ENCODE measurements at regions not wholly inside any gene's neighbourhood (a gene's known extent, or its start where the extent isn't known, plus 50 kb on each side); places are given as distances from the start of the nearest gene placed in this dataset.

DNA sequence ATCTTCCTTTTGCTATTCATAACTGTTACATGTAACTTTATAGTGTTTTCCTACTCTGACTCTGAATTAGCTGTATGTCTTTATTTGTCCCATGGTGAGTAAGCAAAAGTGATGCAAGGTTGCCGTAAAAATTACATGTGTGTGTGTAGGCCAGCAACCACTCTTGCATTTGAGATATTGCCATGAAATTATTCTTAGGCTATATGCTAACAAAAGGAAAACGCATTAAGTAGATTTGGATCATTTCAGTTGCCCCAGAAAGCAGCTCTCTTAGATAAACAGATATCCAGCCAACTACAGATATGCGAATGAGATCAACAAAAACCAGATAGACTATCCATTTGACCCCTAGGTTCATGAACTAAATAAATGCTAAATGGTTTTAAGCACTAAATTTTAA lies 73.6 kb downstream of the CYLC2 start:
- H3K4me1 Mint-ChIP-seq = no peaks in the 10 kb centered on the region
- no peak overlapping the region for H3K4me3 Mint-ChIP-seq
- ATAC-seq (replicated peaks; ENCODE audit: extremely low read depth, poor library complexity, severe bottlenecking) (no peak), DNase-seq (ENCODE audit: low spot score in 2 of 2) (no peak)
- no peaks in the 10 kb centered on the region for H3K27me3 Mint-ChIP-seq
- H3K36me3 Mint-ChIP-seq (ENCODE audit: insufficient read depth) = no peaks in the 10 kb centered on the region
- H3K9me3 Mint-ChIP-seq = peaks cover 7% of the 10 kb centered on the region
- no peak overlapping the region for H3K27ac Mint-ChIP-seq (ENCODE audit: low read depth)

DNA sequence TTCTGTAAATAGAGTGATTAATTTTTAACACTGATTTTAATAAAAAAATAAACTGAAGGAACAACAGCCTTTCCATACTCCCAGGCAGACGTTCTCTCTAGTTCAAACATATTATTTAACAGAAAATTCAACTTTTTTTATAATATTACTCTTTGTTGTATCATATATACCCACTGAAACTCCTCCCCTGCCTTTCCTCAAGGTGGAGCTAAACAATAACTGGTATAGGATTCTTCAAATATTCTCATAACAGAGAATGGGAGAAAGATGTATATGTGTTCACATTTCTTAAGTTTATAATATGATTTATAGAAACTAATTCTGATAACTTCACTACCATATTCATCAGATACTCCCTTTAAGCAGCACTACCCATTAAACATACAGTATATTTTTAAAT lies 83.4 kb downstream of the CYLC2 start:
- no peaks in the 10 kb centered on the region for H3K4me1 Mint-ChIP-seq
- ATAC-seq (replicated peaks; ENCODE audit: extremely low read depth, poor library complexity, severe bottlenecking) = no peak
- no peaks in the 10 kb centered on the region for H3K36me3 Mint-ChIP-seq (ENCODE audit: insufficient read depth)
- no peaks in the 10 kb centered on the region for H3K27me3 Mint-ChIP-seq
- H3K27ac Mint-ChIP-seq (ENCODE audit: low read depth) = no peak overlapping the region
- H3K9me3 Mint-ChIP-seq = peaks cover 15% of the 10 kb centered on the region
- no peak overlapping the region for H3K4me3 Mint-ChIP-seq
- DNase-seq (ENCODE audit: low spot score in 2 of 2) = no peak

GRCh38 chr9:103082494-103082893 lies 87.4 kb downstream of the CYLC2 start:
- Mint-ChIP-seq H3K36me3 (ENCODE audit: insufficient read depth) (no peaks in the 10 kb centered on the region), H3K4me3 (no peak overlapping the region), H3K4me1 (no peaks in the 10 kb centered on the region), H3K9me3 (peaks cover 10% of the 10 kb centered on the region), H3K27ac (ENCODE audit: low read depth) (no peak overlapping the region), H3K27me3 (no peaks in the 10 kb centered on the region)
- ATAC-seq (replicated peaks; ENCODE audit: extremely low read depth, poor library complexity, severe bottlenecking) (no peak), DNase-seq (ENCODE audit: low spot score in 2 of 2) (no peak)

DNA sequence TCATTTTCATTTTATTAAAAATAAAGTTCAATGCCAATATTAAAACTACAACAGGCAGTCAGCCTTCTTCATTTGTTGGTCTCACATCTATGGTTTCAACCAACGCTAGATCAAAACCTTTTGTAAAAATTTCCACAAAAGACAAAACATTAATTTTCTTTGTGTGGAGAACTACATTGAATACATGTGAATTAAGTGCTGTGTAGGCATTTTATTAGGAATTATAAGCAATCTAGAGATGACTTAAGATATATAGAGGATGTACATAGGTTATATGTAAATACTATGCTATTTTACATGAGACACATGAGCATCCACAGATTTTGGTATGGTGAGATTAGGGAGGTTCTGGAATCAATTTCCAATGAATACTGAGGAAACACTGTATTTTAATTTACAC lies 94.2 kb downstream of the CYLC2 start:
- Mint-ChIP-seq H3K27ac (ENCODE audit: low read depth) (no peak overlapping the region), H3K36me3 (ENCODE audit: insufficient read depth) (no peaks in the 10 kb centered on the region), H3K4me3 (no peak overlapping the region), H3K4me1 (no peaks in the 10 kb centered on the region), H3K9me3 (peaks cover 10% of the 10 kb centered on the region), H3K27me3 (no peaks in the 10 kb centered on the region)
- DNase-seq (ENCODE audit: low spot score in 2 of 2) (no peak), ATAC-seq (replicated peaks; ENCODE audit: extremely low read depth, poor library complexity, severe bottlenecking) (no peak)

DNA sequence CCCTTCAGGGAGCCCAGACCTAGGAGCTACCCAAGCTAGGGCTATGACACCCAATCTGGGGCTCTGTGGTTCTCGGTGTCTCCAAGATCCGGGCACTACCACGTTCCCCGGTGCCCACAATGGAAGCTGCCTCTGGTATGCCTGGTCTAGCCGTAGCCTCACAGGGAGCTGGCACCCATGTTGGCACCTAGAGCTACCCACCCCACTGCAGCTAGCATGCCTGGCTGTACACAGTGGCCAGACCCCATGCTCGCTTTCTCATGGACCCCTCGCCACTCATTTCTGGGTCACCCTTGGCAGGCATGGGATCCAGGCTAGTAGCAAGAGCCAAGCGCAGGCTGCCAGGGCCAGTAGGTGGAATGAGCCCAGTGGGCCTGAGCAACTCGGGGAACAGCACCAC lies 109.0 kb downstream of the CYLC2 start:
- no peaks in the 10 kb centered on the region for H3K9me3 Mint-ChIP-seq
- no peak overlapping the region for H3K27ac Mint-ChIP-seq (ENCODE audit: low read depth)
- DNase-seq (ENCODE audit: low spot score in 2 of 2) (no peak), ATAC-seq (replicated peaks; ENCODE audit: extremely low read depth, poor library complexity, severe bottlenecking) (no peak)
- H3K4me3 Mint-ChIP-seq = no peak overlapping the region
- no peaks in the 10 kb centered on the region for H3K27me3 Mint-ChIP-seq
- no peaks in the 10 kb centered on the region for H3K36me3 Mint-ChIP-seq (ENCODE audit: insufficient read depth)
- H3K4me1 Mint-ChIP-seq = no peaks in the 10 kb centered on the region

- H3K4me3 Mint-ChIP-seq = no peak overlapping the region
- no peaks in the 10 kb centered on the region for H3K36me3 Mint-ChIP-seq (ENCODE audit: insufficient read depth)
- no peak for ATAC-seq (replicated peaks; ENCODE audit: extremely low read depth, poor library complexity, severe bottlenecking)
- no peaks in the 10 kb centered on the region for H3K4me1 Mint-ChIP-seq
- H3K27me3 Mint-ChIP-seq = no peaks in the 10 kb centered on the region
- H3K9me3 Mint-ChIP-seq = peaks cover 6% of the 10 kb centered on the region
- H3K27ac Mint-ChIP-seq (ENCODE audit: low read depth) = no peak overlapping the region
- DNase-seq (ENCODE audit: low spot score in 2 of 2) = no peak
These were observed 121.1 kb downstream of the CYLC2 start for GRCh38 chr9:103116246-103116645.

- H3K27ac Mint-ChIP-seq (ENCODE audit: low read depth) = no peak overlapping the region
- no peaks in the 10 kb centered on the region for H3K4me1 Mint-ChIP-seq
- no peak overlapping the region for H3K4me3 Mint-ChIP-seq
- H3K36me3 Mint-ChIP-seq (ENCODE audit: insufficient read depth) = no peaks in the 10 kb centered on the region
- DNase-seq (ENCODE audit: low spot score in 2 of 2) (no peak), ATAC-seq (replicated peaks; ENCODE audit: extremely low read depth, poor library complexity, severe bottlenecking) (no peak)
- no peaks in the 10 kb centered on the region for H3K27me3 Mint-ChIP-seq
- peaks cover 8% of the 10 kb centered on the region for H3K9me3 Mint-ChIP-seq
These were observed 131.4 kb downstream of the CYLC2 start for GRCh38 chr9:103126494-103126893.

DNA sequence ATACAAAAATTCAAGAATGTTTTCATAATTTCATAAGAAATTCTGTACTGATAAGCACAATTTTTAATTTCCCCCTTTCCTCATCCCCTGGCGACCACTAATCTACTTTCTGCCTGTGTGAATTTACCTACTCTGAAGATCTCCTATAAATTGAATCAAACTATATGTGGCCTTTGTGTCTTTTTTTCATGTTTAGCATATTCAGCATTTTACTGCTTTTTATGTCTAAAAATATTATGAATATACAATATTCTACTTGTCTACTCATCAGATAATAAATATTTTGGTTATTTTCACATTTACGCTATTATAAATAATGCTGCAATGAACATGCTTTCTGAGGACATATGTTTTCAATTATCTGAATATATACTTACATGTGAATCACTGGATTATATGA lies 144.8 kb downstream of the CYLC2 start:
- H3K27me3 Mint-ChIP-seq = no peaks in the 10 kb centered on the region
- ATAC-seq (replicated peaks; ENCODE audit: extremely low read depth, poor library complexity, severe bottlenecking) (no peak), DNase-seq (ENCODE audit: low spot score in 2 of 2) (no peak)
- no peak overlapping the region for H3K27ac Mint-ChIP-seq (ENCODE audit: low read depth)
- peaks cover 5% of the 10 kb centered on the region for H3K9me3 Mint-ChIP-seq
- no peaks in the 10 kb centered on the region for H3K4me1 Mint-ChIP-seq
- H3K4me3 Mint-ChIP-seq = no peak overlapping the region
- H3K36me3 Mint-ChIP-seq (ENCODE audit: insufficient read depth) = no peaks in the 10 kb centered on the region

DNA sequence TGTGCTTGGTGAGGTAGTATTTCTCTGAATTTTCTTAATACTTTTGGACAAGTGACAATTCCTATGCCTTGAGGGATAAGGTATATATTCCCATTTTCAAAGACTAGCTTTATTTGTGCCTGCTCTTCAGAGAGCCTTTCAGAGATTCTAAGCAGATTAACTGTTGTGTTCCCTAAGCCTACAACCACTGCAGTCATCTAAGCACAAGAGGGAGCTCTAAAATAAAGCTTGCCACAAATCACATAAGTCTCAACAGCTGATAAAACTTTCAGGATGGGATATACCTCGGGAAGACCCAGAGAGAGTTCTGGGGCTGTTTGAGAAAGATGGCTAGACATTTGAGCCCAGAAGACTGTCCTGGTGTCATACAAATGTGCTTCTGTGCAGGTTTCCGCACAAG lies 157.3 kb downstream of the CYLC2 start:
- H3K4me1 Mint-ChIP-seq = no peaks in the 10 kb centered on the region
- DNase-seq (ENCODE audit: low spot score in 2 of 2) (no peak), ATAC-seq (replicated peaks; ENCODE audit: extremely low read depth, poor library complexity, severe bottlenecking) (no peak)
- no peaks in the 10 kb centered on the region for H3K36me3 Mint-ChIP-seq (ENCODE audit: insufficient read depth)
- H3K27ac Mint-ChIP-seq (ENCODE audit: low read depth) = no peak overlapping the region
- H3K27me3 Mint-ChIP-seq = no peaks in the 10 kb centered on the region
- peaks cover 22% of the 10 kb centered on the region for H3K9me3 Mint-ChIP-seq
- no peak overlapping the region for H3K4me3 Mint-ChIP-seq

GRCh38 chr9:103167530-103167929 lies 172.4 kb downstream of the CYLC2 start:
- DNase-seq (ENCODE audit: low spot score in 2 of 2) (no peak), ATAC-seq (replicated peaks; ENCODE audit: extremely low read depth, poor library complexity, severe bottlenecking) (no peak)
- H3K4me3 Mint-ChIP-seq = no peak overlapping the region
- no peak overlapping the region for H3K27ac Mint-ChIP-seq (ENCODE audit: low read depth)
- peaks cover 14% of the 10 kb centered on the region for H3K9me3 Mint-ChIP-seq
- H3K27me3 Mint-ChIP-seq = no peaks in the 10 kb centered on the region
- no peaks in the 10 kb centered on the region for H3K4me1 Mint-ChIP-seq
- H3K36me3 Mint-ChIP-seq (ENCODE audit: insufficient read depth) = no peaks in the 10 kb centered on the region

DNA sequence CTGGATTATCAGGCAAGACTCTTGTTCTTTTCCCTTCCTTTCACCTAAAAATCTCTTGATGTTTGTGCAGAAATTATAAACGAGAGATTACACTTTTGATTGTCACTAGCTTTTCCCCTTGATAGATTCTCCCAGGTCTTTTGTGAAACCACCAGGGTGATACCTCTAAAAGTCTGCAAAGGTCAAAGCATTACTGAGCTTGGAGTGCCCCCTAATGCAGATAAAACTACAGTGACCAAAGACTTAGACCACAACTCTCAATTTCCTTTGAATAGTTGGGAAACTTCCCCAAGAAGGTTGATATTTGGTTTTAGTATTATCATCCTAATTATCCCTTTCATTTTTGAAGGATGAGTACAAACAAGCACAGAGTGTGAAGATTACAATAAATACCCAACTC lies 173.1 kb downstream of the CYLC2 start:
- ATAC-seq (replicated peaks; ENCODE audit: extremely low read depth, poor library complexity, severe bottlenecking) = no peak
- H3K4me3 Mint-ChIP-seq = no peak overlapping the region
- H3K27me3 Mint-ChIP-seq = no peaks in the 10 kb centered on the region
- peaks cover 14% of the 10 kb centered on the region for H3K9me3 Mint-ChIP-seq
- DNase-seq (ENCODE audit: low spot score in 2 of 2) = no peak
- no peaks in the 10 kb centered on the region for H3K4me1 Mint-ChIP-seq
- H3K36me3 Mint-ChIP-seq (ENCODE audit: insufficient read depth) = no peaks in the 10 kb centered on the region
- no peak overlapping the region for H3K27ac Mint-ChIP-seq (ENCODE audit: low read depth)

DNA sequence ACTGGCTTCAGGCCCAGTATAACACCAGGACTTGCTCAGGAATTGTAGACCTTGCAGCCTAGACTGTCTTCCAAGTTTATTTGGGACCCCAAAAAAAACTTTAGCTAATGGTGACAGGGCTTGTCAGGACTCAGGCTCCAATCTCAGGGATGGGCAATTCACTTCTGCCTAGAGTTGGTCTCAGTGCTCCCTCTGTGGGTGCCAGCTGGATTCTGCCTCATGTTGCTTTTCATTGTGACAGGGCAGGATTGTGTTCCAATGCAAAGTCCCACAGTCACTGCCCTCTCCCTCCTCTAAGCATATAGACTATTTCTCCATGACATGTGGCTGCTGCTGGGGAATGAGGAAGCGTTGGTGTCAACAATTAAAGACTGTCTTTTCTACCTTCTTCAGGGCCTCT lies 174.7 kb downstream of the CYLC2 start:
- Mint-ChIP-seq H3K27ac (ENCODE audit: low read depth) (no peak overlapping the region), H3K4me1 (no peaks in the 10 kb centered on the region), H3K9me3 (peaks cover 14% of the 10 kb centered on the region), H3K4me3 (no peak overlapping the region), H3K36me3 (ENCODE audit: insufficient read depth) (no peaks in the 10 kb centered on the region), H3K27me3 (no peaks in the 10 kb centered on the region)
- no peak for ATAC-seq (replicated peaks; ENCODE audit: extremely low read depth, poor library complexity, severe bottlenecking)
- no peak for DNase-seq (ENCODE audit: low spot score in 2 of 2)

DNA sequence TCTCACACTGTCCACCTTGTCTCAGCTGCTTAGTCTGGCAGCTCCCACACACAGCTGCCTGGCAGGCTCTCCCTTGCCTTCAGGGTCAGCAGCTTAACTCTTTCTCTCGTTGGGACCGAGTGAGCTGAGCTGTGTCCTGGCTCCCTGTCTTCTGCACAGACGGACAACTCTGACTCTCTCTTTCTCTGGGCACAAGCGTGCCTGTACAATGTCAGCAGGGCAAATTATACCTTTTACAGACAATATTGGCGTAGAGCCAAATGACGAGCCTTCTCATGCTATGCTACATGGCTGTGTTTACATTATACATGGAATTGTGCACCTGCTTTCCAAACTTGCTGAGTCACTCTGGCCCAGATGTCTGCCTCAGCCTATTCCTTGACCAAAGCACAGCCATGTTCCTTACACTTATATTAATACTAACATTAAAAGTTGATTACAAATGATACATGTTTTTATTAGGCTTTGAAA lies 188.6 kb downstream of the CYLC2 start:
- H3K27me3 Mint-ChIP-seq = no peaks in the 10 kb centered on the region
- ATAC-seq (replicated peaks; ENCODE audit: extremely low read depth, poor library complexity, severe bottlenecking) (no peak), DNase-seq (ENCODE audit: low spot score in 2 of 2) (no peak)
- no peak overlapping the region for H3K4me3 Mint-ChIP-seq
- H3K4me1 Mint-ChIP-seq = no peaks in the 10 kb centered on the region
- H3K36me3 Mint-ChIP-seq (ENCODE audit: insufficient read depth) = no peaks in the 10 kb centered on the region
- H3K27ac Mint-ChIP-seq (ENCODE audit: low read depth) = no peak overlapping the region
- H3K9me3 Mint-ChIP-seq = peaks cover 11% of the 10 kb centered on the region

DNA sequence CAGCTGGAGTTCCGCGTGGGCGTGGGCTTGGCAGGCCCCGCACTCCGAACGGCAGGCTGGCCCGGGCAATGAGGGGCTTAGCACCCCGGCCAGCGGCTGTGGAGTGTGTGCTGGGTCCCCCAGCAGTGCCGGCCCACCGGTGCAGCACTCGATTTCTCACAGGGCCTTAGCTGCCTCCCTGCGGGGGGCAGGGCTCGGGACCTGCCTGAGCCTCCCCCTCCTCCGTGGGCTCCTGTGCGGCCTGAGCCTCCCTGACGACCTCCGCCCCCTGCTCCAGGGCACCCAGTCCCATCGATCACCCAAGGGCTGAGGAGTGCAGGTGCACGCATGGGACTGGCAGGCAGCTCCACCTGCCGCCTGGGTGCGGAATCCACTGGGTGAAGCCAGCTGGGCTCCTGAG lies 191.8 kb downstream of the CYLC2 start:
- DNase-seq (ENCODE audit: low spot score in 2 of 2) (no peak), ATAC-seq (replicated peaks; ENCODE audit: extremely low read depth, poor library complexity, severe bottlenecking) (peak; percentile 14)
- Mint-ChIP-seq H3K27me3 (no peaks in the 10 kb centered on the region), H3K36me3 (ENCODE audit: insufficient read depth) (no peaks in the 10 kb centered on the region), H3K4me3 (no peak overlapping the region), H3K9me3 (peaks cover 5% of the 10 kb centered on the region), H3K27ac (ENCODE audit: low read depth) (no peak overlapping the region), H3K4me1 (no peaks in the 10 kb centered on the region)
